C1 segment of cervical spinal cord (tissue), 14 donors: ENCODE measurements at regions not wholly inside any gene's neighbourhood (a gene's known extent, or its start where the extent isn't known, plus 50 kb on each side); places are given as distances from the start of the nearest gene placed in this dataset.
"Not testable (repeated sequence)": the region's sequence is repeated elsewhere in the genome, so short reads cannot be mapped to it uniquely, and the experiment has no call there.

Experiments
- DNase-seq, 14 donors: peaks; one replicate each; lab custom pipeline; 2025; lab: John Stamatoyannopoulos, UW

GRCh38 chr7:82701949-82702348 is 258.4 kb upstream of the CACNA2D1 start:
- no peak for DNase-seq

DNA sequence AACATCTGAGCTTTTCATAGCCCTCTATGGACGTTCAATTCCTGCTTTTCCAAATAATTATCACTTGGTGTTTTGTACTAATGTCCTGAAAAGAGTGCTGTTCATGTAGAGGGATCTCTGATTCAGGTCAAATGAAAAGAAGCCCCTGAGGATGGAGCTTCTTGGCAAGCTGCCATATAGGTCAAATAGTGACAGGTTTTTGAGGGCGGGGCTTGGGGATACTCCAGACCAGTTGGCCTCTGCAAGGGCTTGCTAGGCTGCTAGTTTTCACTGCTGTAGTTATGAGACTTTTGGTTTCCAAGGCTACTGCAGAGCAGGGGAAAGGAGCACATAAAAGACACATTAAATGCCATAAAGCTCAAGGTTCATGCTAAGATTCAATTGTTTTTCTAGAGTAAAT is 257.2 kb upstream of the CACNA2D1 start:
- peak in 1 of 14 donors; percentile 5 for DNase-seq

GRCh38 chr7:82699773-82700186 is 256.2 kb upstream of the CACNA2D1 start:
- no peak for DNase-seq

DNA sequence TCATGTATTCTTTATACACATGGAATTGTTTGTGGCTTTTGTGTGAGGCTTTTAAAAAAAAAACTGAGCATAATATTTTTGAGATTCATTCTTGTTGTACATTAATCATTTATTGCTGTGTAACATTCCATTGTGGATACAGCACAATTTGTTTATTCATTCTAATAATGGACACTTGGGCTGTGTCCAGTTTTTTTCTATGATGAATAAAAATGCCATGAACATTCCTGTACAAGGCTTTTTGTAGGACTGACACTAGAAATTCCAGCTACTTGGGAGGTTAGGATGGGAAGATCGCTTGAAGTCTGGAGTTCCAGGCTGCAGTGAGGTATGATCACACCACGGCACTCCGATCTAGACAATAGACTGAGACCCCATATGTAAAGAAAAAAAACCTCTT is 254.3 kb upstream of the CACNA2D1 start:
- DNase-seq, result no peak

GRCh38 chr7:82696631-82697030 is 253.1 kb upstream of the CACNA2D1 start:
- DNase-seq, result no peak

GRCh38 chr7:82694022-82694421 is 250.4 kb upstream of the CACNA2D1 start:
- DNase-seq, result no peak

DNA sequence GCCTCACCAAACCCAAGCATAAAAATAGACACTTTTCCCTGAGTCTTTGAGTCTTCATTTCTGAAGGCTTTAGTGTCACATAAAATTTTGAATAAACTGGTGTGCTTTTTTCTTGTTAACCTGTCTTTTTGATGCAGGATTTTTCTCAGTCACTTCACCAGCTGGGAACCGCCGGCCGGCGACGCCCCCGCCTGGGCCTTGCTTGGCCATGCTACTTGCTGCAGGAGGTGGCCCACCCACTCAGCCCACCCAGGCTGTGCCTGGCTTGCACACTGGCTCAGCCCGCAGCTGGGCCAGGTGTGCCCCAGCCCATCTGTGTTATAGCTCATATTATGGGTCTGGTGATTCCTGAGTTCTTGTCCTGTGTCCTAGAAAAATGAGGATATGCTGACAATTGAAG is 247.4 kb upstream of the CACNA2D1 start:
- DNase-seq, result no peak

DNA sequence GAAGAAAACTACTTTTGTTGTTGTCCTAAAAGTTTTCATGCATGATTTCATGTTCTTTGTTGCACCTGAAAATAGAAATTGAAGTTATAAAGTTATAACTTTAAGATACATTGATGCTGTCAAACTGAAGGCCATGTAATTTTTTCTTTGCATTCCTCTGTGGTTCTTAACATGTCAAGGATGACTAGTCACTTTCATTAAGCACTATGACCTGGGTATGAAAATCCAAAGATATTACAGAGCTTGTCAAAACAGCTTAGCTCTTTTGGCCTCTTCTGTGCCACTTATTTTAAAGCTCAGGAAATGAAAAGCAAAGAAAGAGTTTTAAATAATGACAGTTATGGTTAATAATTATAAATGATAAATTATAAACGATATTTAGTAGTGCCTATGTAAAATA is 241.6 kb upstream of the CACNA2D1 start:
- DNase-seq, result no peak

- DNase-seq, result no peak
Observed at GRCh38 chr7:82678716-82679115, 235.1 kb upstream of the CACNA2D1 start.

DNA sequence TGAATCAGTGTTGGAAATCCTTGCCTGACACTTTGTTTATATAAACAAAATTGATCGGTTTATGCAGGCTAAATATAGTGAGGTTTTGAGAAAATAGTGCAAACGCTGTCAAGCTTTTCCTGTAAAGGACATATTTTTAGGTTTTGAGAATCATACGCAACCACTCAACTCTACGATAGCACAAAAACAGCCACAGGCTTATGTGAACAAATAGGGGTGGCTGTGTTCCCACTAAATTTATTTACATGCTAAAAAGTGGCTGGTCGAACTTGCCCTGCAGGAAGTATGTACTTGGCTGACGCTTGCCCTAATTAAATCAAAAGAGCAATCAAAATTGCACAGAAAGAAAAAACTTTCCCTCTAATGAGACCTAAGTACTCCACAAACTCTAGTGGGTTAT is 234.7 kb upstream of the CACNA2D1 start:
- DNase-seq, result no peak

DNA sequence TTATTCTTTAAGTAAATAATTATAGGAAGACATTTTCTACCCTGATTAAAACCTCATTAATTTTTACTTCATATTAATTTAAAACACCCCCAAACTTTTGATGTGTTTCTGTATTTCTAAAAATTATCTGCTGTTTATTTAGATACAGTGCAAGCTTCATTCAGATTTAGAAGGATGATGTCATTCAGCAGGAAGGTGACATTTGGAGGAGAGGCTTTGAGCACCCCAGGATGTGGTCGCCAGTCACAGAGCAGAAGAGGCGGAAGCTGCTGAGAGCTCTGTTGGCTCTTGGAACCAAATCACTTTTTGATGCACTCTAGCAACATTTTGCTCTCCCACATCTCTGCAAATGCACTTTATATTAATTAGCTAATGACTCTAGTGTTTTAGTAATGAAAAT is 233.9 kb upstream of the CACNA2D1 start:
- DNase-seq, result peak in 2 of 14 donors; percentile 5 to 79

DNA sequence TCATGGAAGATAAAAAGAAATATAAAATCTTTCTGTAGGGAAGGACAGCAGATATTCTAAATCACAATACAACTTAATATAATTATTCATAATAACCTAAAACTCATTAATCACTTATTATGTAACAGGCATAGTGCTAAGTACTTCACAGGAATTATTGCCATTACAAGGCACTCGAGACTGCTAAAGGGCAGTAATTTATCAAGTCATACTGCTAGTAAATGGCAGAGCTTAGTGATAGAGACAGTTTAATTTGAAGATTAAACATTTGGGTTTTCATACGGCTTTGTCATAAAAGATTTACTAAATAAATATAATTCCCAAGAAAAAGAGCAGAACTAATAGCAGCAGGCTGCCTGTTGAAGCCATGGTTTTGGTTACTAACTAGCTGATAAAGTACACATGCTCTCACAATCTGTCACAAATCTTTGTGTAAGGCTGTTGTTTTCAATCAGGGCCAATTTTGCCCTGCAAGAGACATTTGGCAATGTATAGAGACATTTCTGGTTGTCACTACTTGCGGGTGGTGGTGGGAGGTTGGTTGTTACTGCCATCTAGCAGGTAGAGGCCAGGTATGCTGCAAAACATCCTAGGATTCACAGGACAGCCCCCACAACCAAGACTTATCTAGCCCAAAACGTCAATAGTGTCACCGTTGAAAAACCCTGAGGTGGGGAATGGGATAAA is 233.3 kb upstream of the CACNA2D1 start:
- peak in 1 of 14 donors; percentile 72 for DNase-seq

DNA sequence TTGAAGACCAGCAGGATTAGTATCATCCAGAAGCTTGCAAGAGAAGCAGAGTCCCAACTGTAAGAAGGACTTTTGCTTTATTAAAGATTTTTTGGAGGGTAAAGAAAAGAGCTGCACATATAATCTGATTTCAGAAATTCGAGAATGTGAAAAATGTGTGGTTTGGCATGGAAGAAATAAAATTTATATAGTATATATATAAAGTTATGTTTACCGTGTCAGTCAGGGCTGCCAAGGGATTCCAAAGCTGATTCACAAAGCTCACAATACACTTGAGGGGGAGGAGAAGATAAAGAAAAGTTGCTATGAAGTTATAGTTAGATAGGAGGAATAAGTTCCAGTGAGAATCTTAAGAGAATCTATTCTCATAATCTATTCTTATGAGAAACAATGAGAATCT is 231.8 kb upstream of the CACNA2D1 start:
- no peak for DNase-seq

GRCh38 chr7:82674268-82674667 is 230.7 kb upstream of the CACNA2D1 start:
- no peak for DNase-seq

DNA sequence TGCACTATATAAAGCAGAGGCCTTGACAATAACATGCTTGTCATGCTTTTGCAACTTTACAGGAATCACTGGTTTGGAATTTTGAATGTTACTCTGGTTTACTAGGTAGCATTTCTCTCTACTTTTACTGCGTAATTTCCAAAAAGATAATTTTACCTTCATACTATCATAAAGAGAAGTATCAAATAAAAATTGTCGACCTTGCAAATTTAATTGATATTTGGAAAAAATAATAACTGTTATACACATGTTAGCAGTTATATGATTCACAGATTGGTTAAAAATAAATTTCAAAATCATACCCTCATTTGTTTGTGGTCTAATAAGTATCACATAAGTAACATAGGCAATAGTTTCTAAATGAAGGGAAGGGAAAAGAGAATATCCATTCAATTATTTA is 228.5 kb upstream of the CACNA2D1 start:
- DNase-seq, result no peak

- no peak for DNase-seq
Observed at GRCh38 chr7:82669141-82669540, 225.6 kb upstream of the CACNA2D1 start.

- no peak for DNase-seq
Observed at GRCh38 chr7:82668676-82669075, 225.1 kb upstream of the CACNA2D1 start.

- no peak for DNase-seq
Observed at GRCh38 chr7:82665966-82666507, 222.5 kb upstream of the CACNA2D1 start.

DNA sequence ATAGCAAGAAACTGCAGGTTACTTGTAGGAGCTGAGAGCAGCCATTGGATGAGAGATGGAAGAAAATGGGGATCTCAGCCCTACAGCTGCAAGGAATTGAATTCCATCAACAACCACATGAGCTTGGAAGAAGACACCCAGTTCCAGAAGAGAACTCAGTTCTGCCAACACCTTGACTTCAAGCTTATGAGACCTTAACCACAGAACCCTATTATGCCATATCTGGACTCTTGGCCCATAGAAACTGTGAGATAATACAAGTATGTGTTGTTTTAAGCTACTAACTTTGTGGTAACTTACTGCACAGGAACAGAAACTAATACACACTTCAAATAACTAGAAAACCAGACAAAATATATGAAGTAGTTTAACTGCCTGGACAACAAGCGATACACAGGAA is 212.4 kb upstream of the CACNA2D1 start:
- DNase-seq, result no peak

DNA sequence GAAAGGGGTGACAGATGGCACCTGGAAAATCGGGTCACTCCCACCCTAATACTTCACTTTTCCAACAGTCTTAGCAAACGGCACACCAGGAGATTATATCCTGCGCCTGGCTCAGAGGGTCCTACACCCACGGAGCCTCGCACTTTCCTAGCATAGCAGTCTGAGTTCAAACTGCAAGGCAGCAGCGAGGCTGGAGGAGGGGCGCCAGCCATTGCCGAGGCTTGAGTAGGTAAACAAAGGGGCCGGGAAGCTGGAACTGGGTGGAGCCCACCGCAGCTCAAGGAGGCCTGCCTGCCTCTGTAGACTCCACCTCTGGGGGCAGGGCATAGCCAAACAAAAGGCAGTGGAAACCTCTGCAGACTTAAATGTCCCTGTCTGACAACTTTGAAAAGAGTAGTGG is 206.5 kb upstream of the CACNA2D1 start:
- not testable (repeated sequence) for DNase-seq

DNA sequence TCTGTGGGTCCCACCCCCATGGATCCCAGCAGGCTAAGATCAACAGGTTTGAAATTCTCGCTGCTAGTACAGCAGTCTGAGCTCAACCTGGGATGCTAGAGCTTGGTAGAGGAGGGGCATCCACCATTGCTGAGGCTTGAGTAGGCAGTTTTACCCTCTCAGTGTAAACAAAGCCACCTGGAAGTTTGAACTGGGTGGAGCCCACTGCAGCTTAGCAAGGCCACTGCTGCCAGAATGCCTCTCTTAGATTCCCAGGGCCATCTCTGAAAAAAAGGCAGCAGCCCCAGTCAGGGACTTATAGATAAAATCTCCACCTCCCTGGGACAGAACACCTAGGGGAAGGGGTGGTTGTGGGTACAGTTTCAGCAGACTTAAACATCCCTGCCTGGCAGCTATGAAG is 190.0 kb upstream of the CACNA2D1 start:
- no peak for DNase-seq

- no peak for DNase-seq
Observed at GRCh38 chr7:82631998-82632397, 188.4 kb upstream of the CACNA2D1 start.

GRCh38 chr7:82629583-82629982 is 186.0 kb upstream of the CACNA2D1 start:
- DNase-seq, result no peak

- no peak for DNase-seq
Observed at GRCh38 chr7:82625377-82625776, 181.8 kb upstream of the CACNA2D1 start.
